Fibroblast of skin of right quadriceps (primary cell): ENCODE measurements at regions not wholly inside any gene's neighbourhood (a gene's known extent, or its start where the extent isn't known, plus 50 kb on each side); places are given as distances from the start of the nearest gene placed in this dataset.
A peak's percentile ranks its signal among the peaks of the same experiment; 100 is the strongest.

ENCODE experiments used
- DNase-seq: peaks from one replicate; pipeline ENCODE4 v3.0.0-alpha.2; 2013

DNA sequence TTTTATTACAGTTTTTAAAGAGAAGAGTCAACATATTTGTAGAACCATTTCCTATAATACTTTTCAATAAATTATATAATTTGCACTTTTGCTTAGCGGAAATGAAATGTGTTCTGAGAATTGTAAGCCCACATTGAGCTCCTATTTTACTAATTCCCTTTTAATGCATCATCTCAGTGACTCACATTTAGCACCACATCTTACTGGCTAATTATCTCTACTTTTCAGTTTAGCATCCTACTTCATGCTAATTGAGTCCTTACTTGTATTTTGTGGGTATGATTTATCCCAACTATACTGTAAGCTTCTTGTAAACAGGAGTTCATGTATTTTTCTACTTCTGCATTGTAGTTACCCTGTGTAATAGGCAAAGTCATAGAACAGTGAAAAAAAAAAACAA, 67.5 kb downstream of the TMX1 start:
- DNase-seq, result peak; percentile 63

GRCh38 chr14:51308866-51309265, 68.8 kb downstream of the TMX1 start:
- DNase-seq, result no peak

GRCh38 chr14:51310505-51310944, 70.5 kb downstream of the TMX1 start:
- peak; percentile 90 for DNase-seq

DNA sequence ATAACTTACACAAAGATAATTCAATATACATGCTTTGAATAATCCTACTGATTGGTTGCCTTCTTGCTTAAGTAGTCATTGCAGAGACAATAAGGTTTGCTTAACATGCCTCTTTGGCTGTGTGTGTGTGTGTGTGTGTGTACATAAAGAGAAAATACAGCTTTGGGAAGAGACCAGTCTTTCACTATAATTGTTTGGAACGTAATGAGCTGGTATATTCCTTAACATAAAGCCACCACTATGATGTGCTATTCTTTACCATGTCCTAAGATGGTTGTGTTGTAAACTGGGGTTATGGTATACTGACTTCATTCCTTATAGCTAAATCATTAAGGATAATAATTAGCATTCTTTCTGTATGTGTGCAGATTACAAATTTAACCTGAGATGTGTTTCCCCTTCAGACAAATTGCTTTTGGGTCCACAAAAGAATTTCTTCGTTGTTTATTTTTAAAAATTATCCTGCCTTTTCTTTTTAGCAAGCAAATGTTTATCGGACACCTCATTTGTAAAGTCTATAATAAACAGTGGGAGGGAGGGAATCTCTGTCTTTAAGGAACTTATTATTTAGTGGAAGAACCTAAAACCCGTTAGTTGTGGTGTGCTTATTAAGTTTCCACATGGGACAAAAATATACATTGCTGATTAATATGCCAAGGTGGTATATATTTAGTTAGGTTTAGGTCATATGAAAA, 74.4 kb downstream of the TMX1 start:
- no peak for DNase-seq

- DNase-seq, result peak; percentile 83
Measured at GRCh38 chr14:51317373-51317772, 77.3 kb downstream of the TMX1 start.

DNA sequence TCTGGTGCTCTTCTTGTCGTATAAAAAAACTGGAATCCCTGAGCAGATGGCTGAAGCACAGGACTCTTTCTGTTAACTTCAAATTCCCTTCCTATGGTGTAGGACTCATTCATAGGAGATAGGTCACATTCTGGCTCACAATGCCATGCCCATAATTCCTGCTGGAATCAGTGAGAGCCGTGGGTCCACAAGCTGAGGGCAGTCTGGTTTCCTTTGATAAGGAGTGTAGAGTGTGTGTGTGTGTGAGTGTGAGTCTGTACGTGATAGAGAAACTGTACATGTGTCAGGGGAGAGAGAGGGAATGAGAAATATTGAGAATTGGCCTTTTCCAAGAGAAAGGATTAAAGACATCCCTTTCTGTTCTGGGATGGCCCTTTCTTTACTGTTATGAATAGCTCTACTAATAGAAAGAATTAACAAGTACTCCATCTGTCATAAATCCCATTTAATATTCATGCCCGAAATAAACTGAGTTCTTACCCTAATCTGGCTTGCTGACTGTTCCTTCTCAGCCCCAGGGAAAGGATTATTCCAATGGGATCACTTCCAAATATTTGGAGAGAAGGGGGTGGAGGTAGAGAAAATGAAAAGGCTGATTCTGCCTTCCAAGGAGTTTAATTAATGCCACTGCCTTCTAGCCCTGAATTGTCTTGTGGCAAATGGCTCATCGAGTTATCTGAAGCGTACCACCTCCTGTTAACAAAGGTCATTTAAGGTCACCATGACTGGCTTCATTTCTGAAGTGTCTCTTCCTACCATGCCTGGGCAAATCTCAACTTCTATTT, 79.0 kb downstream of the TMX1 start:
- peak; percentile 26 for DNase-seq

DNA sequence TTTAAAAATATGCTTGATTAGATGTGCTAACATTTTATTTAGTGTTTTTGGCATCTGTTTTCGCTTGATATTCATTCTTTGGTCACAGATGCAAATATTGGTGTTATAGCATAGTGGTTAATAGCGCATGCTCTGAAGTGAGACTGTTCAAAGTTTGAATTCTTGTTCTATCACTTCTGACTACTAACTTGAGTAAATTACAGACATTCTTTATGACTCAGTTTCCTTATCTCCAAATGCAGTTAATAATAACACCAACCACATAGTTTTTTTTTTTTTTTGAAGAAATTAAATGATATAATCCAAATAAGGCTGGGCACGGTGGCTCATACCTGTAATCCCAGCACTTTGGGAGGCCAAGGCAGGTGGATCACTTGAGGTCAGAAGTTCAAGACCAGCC, 81.0 kb downstream of the TMX1 start:
- DNase-seq, result no peak

GRCh38 chr14:51323492-51323891, 83.4 kb downstream of the TMX1 start:
- DNase-seq, result no peak

- DNase-seq, result peak; percentile 31
Measured at GRCh38 chr14:51327376-51327775, 87.3 kb downstream of the TMX1 start.

DNA sequence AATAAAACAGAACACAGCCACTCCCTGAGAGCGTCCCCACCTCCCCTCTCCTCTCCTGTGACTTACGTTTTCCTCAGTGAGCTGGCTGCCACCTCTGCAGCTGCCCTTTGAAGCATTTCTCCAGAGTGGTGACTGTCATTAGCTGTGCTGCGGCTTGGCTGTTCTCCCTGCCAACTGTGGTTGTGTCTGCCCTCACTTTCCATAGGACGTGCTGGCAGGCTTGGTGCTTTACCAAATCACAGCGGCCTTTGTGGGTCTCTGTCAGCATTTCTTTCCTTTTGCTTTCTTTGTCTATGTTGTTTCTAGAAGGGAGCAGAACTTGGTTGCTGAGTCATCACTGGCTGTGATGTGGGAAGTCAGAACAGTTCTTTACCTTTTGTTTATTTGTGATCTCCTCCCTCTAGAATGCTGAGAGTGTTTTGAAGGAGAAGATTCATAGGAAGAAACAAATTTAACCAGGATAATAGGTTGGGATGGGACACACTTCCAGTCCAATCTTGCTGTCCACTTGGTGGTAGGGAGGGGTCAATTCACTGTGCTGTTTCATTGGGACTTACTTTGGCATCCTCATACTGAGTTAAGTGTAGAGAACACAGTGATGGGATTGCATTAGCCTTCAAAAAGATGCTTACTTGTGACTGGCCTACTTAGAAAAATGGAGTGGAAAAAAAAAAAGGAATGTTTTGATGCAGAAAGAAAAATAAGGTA, 88.2 kb downstream of the TMX1 start:
- peak; percentile 45 for DNase-seq

DNA sequence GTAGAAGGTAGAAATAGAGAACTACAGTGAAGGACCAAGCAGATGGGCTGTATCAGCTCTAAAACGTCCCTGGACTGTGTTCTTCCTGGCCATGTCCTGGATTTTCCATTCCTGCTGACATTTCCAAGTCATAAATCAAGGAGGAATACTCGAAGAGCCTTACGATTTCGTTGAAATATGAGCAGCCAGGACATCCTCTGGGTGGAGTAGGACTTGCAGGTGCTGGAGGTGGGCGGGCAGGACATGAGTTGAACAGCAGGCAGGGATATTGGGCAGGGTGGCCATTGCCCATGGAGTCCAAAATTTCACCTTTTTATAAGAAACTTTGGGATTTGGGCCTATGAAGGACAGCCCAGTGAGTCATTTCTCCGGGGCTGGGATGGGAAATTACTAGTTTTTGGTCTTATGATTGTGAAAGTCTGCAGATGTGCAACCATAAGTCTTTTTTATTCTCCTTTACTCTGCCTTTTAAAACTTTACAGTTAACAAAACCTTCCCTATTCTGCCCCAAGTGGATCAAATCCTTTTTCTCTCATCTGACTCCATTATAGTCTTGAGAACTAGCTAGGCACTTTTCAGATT, 88.8 kb downstream of the TMX1 start:
- peak; percentile 34 for DNase-seq

DNA sequence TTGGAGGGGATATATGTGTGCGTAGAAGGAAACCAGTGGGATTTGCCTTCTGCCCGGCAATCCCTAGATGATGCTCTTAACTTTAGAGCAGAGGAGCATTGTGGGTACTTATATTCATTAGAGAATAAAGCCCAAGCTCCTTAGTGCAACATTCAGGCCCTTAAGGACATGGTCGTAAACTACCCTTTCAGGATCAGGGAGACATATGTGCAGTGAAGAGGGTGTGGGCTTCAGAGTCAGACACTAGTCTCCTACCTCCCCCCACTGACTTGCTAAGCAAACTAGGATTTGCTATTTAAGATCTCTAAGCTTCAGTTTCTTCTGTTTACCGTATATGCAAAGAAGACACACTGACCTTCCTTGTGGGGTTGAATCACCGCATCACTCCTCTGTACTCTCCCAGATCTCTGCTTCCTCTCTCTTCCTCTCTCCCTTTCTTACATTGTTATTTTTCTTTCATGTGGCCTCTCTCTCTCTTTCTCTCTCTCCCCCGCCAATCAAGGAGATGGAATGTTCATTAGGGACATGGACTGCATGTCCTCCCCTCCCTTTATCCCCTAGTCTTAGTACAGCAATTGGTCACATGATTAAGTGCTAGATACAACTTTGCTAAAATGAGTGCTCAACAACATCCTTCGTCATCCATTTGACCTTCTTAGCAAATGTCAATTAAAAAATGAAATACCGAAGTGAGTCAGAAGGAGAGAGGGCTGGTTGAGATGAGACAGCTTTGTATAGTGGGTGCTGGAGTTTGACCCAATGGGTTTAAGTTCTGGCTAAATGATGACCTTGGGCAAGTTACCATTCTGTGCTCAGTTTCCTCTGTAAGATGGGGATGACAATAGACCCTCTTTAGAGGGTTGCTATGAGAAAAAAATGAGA, 91.7 kb downstream of the TMX1 start:
- DNase-seq, result no peak

- no peak for DNase-seq
Measured at GRCh38 chr14:51333299-51333698, 93.3 kb downstream of the TMX1 start.

DNA sequence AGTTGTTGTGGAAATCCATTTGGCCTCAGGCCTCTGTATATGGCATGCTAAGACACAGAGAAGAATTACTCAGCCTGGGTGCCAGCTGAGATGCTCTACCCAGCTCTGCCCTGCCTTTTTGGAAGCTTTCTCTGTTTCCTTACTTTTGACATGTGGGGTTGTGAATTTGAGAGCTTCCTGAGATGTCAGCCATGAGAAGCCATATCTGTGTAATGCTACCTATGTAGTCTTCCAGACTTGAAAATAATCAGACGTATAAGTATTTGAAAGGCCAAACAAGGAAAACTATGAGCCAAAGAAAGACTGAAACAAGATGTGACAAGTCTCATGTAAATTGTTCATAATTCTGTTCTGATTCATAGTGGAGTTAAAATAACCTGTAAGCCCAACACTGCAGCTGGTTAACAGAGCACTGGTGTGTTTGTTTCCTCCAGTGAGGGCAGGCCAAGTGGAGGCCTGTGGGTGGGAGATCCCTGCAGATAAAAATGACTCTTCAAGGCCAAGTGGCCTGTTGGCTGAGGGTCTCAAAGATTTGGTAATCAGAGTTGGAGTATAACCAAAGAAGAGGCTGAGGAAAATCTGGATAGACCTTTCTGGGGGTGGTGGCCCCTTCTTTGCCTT, 94.0 kb downstream of the TMX1 start:
- DNase-seq, result no peak

DNA sequence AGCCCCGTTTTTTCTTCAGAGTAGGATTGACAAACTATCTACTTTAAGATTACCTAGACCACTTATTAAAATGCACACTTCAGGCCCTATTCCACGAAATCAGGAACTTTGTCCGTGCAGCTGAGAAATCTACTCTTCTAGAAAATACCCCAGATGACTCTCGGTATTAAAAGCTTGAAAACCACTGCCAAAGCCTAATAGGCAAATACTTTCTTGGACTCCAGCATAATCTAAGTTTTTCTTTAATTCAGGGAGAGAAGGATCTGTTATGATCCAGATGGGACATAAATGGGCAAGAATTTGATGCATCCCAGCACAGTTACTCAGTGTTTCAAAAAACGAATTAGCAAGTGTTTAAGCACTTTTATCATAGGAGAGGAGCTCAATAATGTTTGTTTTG, 94.5 kb downstream of the TMX1 start:
- DNase-seq, result no peak

GRCh38 chr14:51335531-51335930, 95.5 kb downstream of the TMX1 start:
- DNase-seq, result no peak

DNA sequence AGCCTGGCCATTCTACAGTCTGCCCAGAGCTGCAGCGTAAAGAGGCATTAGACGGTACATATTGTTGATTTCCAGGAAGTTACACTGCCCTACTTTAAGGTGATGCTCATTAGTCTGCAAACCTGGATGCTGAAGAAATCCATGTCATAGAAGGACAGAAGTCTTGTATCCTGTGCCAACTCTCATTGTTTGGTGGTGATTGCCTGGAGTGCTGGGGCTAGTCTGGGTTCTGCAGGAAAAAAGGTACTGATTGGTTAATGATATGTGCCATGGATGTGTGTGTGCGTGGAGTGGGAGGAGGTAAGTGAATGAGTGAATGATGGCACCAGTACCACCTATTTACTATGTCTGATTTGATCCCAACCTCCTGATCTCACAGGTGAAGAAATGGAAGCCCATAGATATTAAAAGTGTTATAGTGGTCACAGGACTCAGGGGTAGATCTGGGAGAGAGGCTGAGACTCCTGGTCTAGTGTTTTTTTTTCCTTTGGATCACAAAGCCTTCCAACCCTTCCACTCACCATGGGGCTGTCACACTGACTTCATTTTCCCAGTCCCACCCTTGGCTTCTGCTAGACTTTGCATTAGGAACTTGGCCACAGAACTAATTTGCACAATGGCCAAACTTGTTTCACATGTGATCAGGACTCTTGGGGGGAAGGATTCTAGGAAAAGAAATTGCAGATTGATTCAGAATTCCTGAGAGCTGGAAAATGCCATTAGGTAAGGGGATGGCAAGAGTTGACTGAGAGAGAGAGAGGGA, 96.1 kb downstream of the TMX1 start:
- no peak for DNase-seq

- no peak for DNase-seq
Measured at GRCh38 chr14:51336734-51337133, 96.7 kb downstream of the TMX1 start.

DNA sequence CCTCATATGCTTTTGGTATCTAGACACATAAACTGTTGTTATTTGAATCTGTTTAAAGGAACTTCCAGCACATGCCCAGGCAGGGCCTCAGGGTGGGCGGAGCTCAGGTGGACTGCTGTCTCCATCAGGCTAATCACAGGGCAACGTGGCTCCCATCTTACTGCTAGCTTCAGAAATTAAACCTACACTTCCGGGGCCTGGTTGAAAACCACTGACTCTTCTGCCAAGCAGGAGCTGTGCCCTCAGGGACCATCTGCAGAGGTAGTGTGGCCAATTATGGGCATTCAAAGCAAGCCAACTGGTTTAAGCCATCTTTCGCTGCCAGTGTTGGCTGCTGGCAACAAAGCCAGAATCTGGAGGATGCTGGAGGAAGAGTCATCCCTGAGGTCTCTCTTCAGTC, 97.5 kb downstream of the TMX1 start:
- no peak for DNase-seq

DNA sequence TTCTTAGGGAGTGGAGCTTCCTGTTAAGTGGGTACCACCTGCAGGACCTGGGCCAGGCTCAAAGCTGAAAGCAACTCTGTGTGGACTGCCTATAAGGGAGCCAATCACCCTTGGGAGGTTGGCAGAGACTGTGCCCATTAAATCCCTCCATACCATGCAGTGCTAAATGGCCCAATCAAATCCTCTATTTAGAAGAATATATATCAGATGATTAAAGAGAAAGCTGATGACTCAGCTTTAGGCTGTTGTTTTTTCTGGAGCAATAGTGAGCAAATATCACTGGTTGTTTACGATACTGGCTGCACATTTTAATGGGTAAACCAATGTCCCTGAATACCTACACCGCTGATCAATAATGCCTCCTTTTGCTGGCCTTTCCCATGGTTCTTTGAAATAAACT, 101.3 kb downstream of the TMX1 start:
- DNase-seq, result no peak

GRCh38 chr14:51342226-51342625, 102.2 kb downstream of the TMX1 start:
- DNase-seq, result peak; percentile 23
